Upper lobe of left lung (tissue), 6 donors: ENCODE measurements at regions not wholly inside any gene's neighbourhood (a gene's known extent, or its start where the extent isn't known, plus 50 kb on each side); places are given as distances from the start of the nearest gene placed in this dataset.

Experiments used
- ATAC-seq, 2 donors: fragments of 200-7000 bp; cut with Tn5 transposase; one replicate each; pipeline ENCODE4 v1.9.1; 2022; ENCODE audit warnings: mild to moderate bottlenecking in 2 of 2, moderate library complexity in 2 of 2; ENCODE audit not compliant: low FRiP score in 2 of 2
- DNase-seq, 2 donors: peaks; one replicate each; pipeline ENCODE4 v3.0.0-alpha.2; 2019 to 2020
- H3K27ac ChIP-seq, 4 donors: fragments of 200-600 bp; sonication (generic); one replicate each; pipeline ENCODE4 v1.5.1; 2016 to 2019
- H3K27me3 ChIP-seq, 4 donors: fragments of 200-600 bp; sonication (generic); one replicate each; pipeline ENCODE4 v1.5.1; 2017 to 2019
- H3K36me3 ChIP-seq, 4 donors: fragments of 200-600 bp; sonication (generic); one replicate each; pipeline ENCODE4 v1.5.1; 2016 to 2019
- H3K4me1 ChIP-seq, 4 donors: fragments of 200-600 bp; sonication (generic); one replicate each; pipeline ENCODE4 v1.5.1; 2018 to 2019
- H3K4me3 ChIP-seq, 4 donors: fragments of 200-600 bp; sonication (generic); one replicate each; pipeline ENCODE4 v1.5.1; 2017 to 2019; ENCODE audit warnings: mild to moderate bottlenecking in 2 of 4, moderate library complexity in 1 of 4
- H3K9me3 ChIP-seq, 4 donors: fragments of 200-600 bp; sonication (generic); one replicate each; pipeline ENCODE4 v1.5.1; 2018 to 2019
- EP300 ChIP-seq, 4 donors: sonication (generic); formaldehyde crosslinking; IDR thresholded peaks; one replicate each; pipeline ENCODE4 v1.5.1; 2017; ENCODE audit warnings: antibody characterized with exemption in 4 of 4, control low read depth in 2 of 4
- POLR2A ChIP-seq, 4 donors: fragments of 450-650 bp; IDR thresholded peaks; one replicate each; pipeline ENCODE4 v1.5.1; 2016 to 2017; ENCODE audit warnings: antibody characterized with exemption in 4 of 4, mild to moderate bottlenecking in 2 of 4
- POLR2AphosphoS5 ChIP-seq, 2 donors: sonication (generic); formaldehyde crosslinking; IDR thresholded peaks; one replicate each; pipeline ENCODE4 v1.5.1; 2017; ENCODE audit warnings: antibody characterized with exemption in 2 of 2
- WGBS, 2 donors: methylation state at CpG; one replicate each; pipeline ENCODE4 v1.1.5; 2017 to 2018; 5-methylcytosine and 5-hydroxymethylcytosine counted together
- TF ChIP-seq, protein P1 (sequence below), 6 experiments: fragments of 450-650 bp in 4 of 6; fragments of 200-600 bp in 2 of 6; sonication (generic) in 2 of 6; IDR thresholded peaks; one replicate each; pipeline ENCODE4 v1.5.1; 2016 to 2019; ENCODE audit warnings: antibody characterized with exemption in 6 of 6
- donor health status: DM: no; HTN: no; CAD: no; lungs with moderate emphysema.
- donor health status: DM: no; HTN: yes; CAD: no; lungs with severe emphysema.

- no peak for TF ChIP-seq POLR2A (IDR thresholded peaks at IDR 0.05)
- TF ChIP-seq, protein P1, sequence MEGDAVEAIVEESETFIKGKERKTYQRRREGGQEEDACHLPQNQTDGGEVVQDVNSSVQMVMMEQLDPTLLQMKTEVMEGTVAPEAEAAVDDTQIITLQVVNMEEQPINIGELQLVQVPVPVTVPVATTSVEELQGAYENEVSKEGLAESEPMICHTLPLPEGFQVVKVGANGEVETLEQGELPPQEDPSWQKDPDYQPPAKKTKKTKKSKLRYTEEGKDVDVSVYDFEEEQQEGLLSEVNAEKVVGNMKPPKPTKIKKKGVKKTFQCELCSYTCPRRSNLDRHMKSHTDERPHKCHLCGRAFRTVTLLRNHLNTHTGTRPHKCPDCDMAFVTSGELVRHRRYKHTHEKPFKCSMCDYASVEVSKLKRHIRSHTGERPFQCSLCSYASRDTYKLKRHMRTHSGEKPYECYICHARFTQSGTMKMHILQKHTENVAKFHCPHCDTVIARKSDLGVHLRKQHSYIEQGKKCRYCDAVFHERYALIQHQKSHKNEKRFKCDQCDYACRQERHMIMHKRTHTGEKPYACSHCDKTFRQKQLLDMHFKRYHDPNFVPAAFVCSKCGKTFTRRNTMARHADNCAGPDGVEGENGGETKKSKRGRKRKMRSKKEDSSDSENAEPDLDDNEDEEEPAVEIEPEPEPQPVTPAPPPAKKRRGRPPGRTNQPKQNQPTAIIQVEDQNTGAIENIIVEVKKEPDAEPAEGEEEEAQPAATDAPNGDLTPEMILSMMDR (IDR thresholded peaks at IDR 0.05), result no peak
- no peak for TF ChIP-seq POLR2AphosphoS5 (IDR thresholded peaks at IDR 0.05)
- no peak for TF ChIP-seq EP300 (IDR thresholded peaks at IDR 0.05)
These were observed 250.9 kb upstream of the JAG1 start for GRCh38 chr20:10924644-10925201.

DNA sequence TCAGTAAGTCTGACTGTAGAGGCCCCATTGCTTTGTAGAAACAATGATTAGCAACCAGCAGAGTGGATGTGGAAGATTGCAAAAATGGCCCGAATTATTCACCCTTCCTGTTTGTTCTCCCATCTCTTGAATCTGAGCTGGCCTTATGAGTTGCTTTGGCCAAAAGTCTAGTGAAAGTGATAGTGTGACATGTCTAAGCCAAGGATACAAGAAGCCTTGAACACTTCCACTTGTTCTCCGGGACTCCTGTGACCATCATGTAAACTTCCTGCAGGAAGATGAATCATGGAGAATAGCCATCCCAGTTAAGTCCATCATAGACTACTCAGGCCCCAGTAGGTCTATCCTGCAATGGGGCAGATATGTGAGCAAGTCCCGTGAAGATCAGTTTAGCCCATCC lies 252.0 kb upstream of the JAG1 start:
- WGBS, 2 donors, result 50 to 52% methylated on average over 3 of the region's 3 CpGs
- Histone ChIP-seq H3K4me1 (peaks cover 0 to 10% (median 5%) of the 10 kb centered on the region in 4 donors), H3K4me3 (no peak overlapping the region), H3K9me3 (no peaks in the 10 kb centered on the region), H3K27me3 (no peaks in the 10 kb centered on the region), H3K36me3 (no peaks in the 10 kb centered on the region), H3K27ac (no peak overlapping the region)
- DNase-seq, result no peak
- ATAC-seq, result no peak
- no peak for TF ChIP-seq POLR2A (IDR thresholded peaks at IDR 0.05)
- TF ChIP-seq, protein P1 (IDR thresholded peaks at IDR 0.05), result no peak
- TF ChIP-seq EP300 (IDR thresholded peaks at IDR 0.05), result no peak
- TF ChIP-seq POLR2AphosphoS5 (IDR thresholded peaks at IDR 0.05), result no peak

More at GRCh38 chr20:10924644-10925201, 250.9 kb upstream of the JAG1 start:
- 64 to 81% methylated on average over 1 of the region's 1 CpG for WGBS, 2 donors
- Histone ChIP-seq H3K27me3 (no peaks in the 10 kb centered on the region), H3K27ac (no peak overlapping the region), H3K36me3 (no peaks in the 10 kb centered on the region), H3K4me3 (no peak overlapping the region), H3K9me3 (no peaks in the 10 kb centered on the region), H3K4me1 (peaks cover 0 to 10% (median 5%) of the 10 kb centered on the region in 4 donors)
- DNase-seq (no peak), ATAC-seq (peak in 1 of 2 donors; percentile 78)

DNA sequence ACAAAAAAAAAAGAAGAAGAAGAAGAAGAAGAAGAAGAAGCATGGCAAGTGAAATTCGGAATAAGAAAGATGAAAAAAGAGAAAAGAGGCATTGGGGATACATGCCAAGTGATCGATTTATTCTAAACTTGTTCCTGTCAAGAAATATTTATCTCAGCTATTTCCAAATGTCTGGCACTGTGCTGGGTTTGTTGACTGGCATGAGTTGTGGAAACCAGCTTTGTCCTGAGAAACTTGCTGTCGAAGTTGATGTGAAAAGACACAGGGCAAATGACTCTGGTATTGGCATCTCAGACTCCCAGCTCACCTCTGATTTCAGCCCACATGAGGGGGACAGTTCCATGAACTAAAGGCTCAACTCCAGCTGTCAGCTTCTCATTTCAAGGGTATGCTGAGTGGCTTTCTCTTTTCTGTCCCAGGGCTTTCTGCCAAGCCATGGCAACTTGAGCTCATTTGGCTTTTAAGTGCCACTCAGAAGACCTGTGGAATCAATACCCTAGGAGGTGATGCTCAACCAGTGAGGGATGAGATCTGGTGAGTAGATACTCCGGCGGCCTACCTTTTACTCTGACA lies 253.3 kb upstream of the JAG1 start:
- Histone ChIP-seq H3K4me3 (no peak overlapping the region), H3K9me3 (no peaks in the 10 kb centered on the region), H3K27ac (no peak overlapping the region), H3K4me1 (peaks cover 0 to 10% (median 5%) of the 10 kb centered on the region in 4 donors), H3K27me3 (no peaks in the 10 kb centered on the region), H3K36me3 (no peaks in the 10 kb centered on the region)
- TF ChIP-seq EP300 (IDR thresholded peaks at IDR 0.05), result no peak
- ATAC-seq (no peak), DNase-seq (no peak)
- WGBS, 2 donors, result 86 to 88% methylated on average over 5 of the region's 5 CpGs

DNA sequence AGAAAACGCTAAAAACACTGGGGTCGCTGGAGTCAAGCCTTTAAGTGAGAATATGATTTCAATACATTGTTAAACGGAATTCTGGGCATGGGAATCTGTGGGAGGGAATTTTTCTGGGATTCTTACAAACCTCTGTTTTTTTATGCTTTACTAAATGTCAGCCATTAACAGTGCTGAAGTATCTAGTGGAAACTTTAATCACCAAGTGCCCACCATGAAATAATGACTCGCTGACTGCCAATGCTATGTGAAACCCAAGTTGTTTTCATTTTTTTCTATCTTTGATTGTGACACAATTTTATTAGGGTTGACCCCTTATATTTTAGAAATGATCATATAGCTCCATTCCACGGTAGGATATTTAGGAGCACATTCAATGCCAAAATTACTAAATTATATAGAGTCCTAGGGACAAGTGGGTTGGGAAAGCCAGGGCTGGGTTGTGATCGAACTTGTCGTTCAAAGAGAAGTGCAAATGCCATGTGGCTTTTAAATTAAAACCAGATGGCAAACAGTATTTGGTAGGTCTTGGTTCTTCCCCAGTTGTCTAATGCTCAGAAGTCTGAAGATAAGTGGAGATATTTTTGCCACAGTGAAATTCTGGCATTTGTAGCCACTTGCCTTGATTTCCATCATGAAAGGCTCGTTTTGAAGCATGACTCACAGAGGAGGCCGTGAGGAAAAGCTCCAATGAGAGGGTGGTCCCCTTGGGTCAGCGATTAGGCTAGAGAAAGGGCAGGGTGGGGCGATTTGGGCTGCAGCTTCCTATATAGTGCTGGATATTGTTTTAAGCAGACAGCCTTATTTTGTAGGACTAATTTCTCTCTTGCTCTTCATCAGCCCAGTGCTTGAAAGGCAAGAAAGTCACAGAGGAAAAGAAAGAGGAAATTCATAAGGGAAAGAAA lies 254.4 kb upstream of the JAG1 start:
- peaks cover 0 to 10% (median 5%) of the 10 kb centered on the region in 4 donors for H3K4me1 ChIP-seq
- peak overlapping the region in 1 of 4 donors; percentile 27 for H3K27ac ChIP-seq
- TF ChIP-seq POLR2AphosphoS5 (IDR thresholded peaks at IDR 0.05) (no peak), EP300 (IDR thresholded peaks at IDR 0.05) (no peak)
- TF ChIP-seq, protein P1 (IDR thresholded peaks at IDR 0.05), result no peak
- H3K36me3 ChIP-seq, result no peaks in the 10 kb centered on the region
- ATAC-seq (peak in 1 of 2 donors; percentile 23), DNase-seq (no peak)
- H3K27me3 ChIP-seq, result no peaks in the 10 kb centered on the region
- H3K9me3 ChIP-seq, result no peaks in the 10 kb centered on the region
- H3K4me3 ChIP-seq, result no peak overlapping the region
- WGBS, 2 donors, result 76 to 80% methylated on average over 11 of the region's 11 CpGs

- Histone ChIP-seq H3K27me3 (no peaks in the 10 kb centered on the region), H3K36me3 (no peaks in the 10 kb centered on the region), H3K4me3 (no peak overlapping the region), H3K9me3 (no peaks in the 10 kb centered on the region), H3K27ac (peak overlapping the region in 1 of 4 donors; percentile 27), H3K4me1 (peaks cover 0 to 10% (median 5%) of the 10 kb centered on the region in 4 donors)
- TF ChIP-seq EP300 (IDR thresholded peaks at IDR 0.05) (no peak), POLR2A (IDR thresholded peaks at IDR 0.05) (no peak), POLR2AphosphoS5 (IDR thresholded peaks at IDR 0.05) (no peak)
- TF ChIP-seq, protein P1 (IDR thresholded peaks at IDR 0.05), result no peak
- DNase-seq, result no peak
- ATAC-seq, result no peak
- 72 to 73% methylated on average over 2 of the region's 2 CpGs for WGBS, 2 donors
These were observed 255.1 kb upstream of the JAG1 start for GRCh38 chr20:10928841-10929421.
